Muscle layer of colon (tissue), 2 donors: ENCODE measurements at regions not wholly inside any gene's neighbourhood (a gene's known extent, or its start where the extent isn't known, plus 50 kb on each side); places are given as distances from the start of the nearest gene placed in this dataset.
"Not testable (repeated sequence)": the region's sequence is repeated elsewhere in the genome, so short reads cannot be mapped to it uniquely, and the experiment has no call there.

Experiments
- H3K27ac ChIP-seq: one replicate; pipeline ENCODE4 v1.7.0; 2013; ENCODE audit warnings: low read depth, mild to moderate bottlenecking, low read length, moderate library complexity
- H3K27me3 ChIP-seq, 2 donors: one replicate each; pipeline ENCODE4 v1.7.0; 2013; ENCODE audit warnings: low read length in 2 of 2, mild to moderate bottlenecking in 2 of 2; ENCODE audit not compliant: insufficient read depth in 2 of 2, control insufficient read depth in 1 of 2
- H3K36me3 ChIP-seq: one replicate; pipeline ENCODE4 v1.7.0; 2013; ENCODE audit warnings: mild to moderate bottlenecking, low read length; ENCODE audit not compliant: insufficient read depth
- H3K4me1 ChIP-seq: one replicate; pipeline ENCODE4 v1.7.0; 2013; ENCODE audit warnings: mild to moderate bottlenecking, low read length; ENCODE audit not compliant: insufficient read depth
- H3K4me3 ChIP-seq, 2 donors: one replicate each; pipeline ENCODE4 v1.7.0; 2013; ENCODE audit warnings: low read length in 2 of 2, low read depth in 1 of 2, mild to moderate bottlenecking in 1 of 2, moderate library complexity in 1 of 2
- H3K9ac ChIP-seq: one replicate; pipeline ENCODE4 v1.7.0; 2013; ENCODE audit warnings: low read length
- H3K9me3 ChIP-seq: one replicate; pipeline ENCODE4 v1.7.0; 2013; ENCODE audit warnings: mild to moderate bottlenecking, low read length
- donor health status: abdominal sarcoma.
- donor health status: Adenocarcinoma of cecum.

- Histone ChIP-seq H3K9me3 (no peaks in the 10 kb centered on the region), H3K4me1 (no peaks in the 10 kb centered on the region), H3K9ac (no peak overlapping the region), H3K4me3 (no peak overlapping the region), H3K27me3 (no peaks in the 10 kb centered on the region), H3K36me3 (no peaks in the 10 kb centered on the region), H3K27ac (no peak overlapping the region)
Observed at GRCh38 chr18:22734105-22734661, 198.9 kb upstream of the RBBP8 start.

- no peaks in the 10 kb centered on the region for H3K9me3 ChIP-seq
- no peak overlapping the region for H3K4me3 ChIP-seq
- no peak overlapping the region for H3K27ac ChIP-seq
- H3K27me3 ChIP-seq, result no peaks in the 10 kb centered on the region
- H3K36me3 ChIP-seq, result no peaks in the 10 kb centered on the region
- no peak overlapping the region for H3K9ac ChIP-seq
- no peaks in the 10 kb centered on the region for H3K4me1 ChIP-seq
Observed at GRCh38 chr18:22734791-22735627, 198.1 kb upstream of the RBBP8 start.

- no peak overlapping the region for H3K9ac ChIP-seq
- H3K36me3 ChIP-seq, result no peaks in the 10 kb centered on the region
- no peak overlapping the region for H3K4me3 ChIP-seq
- H3K4me1 ChIP-seq, result no peaks in the 10 kb centered on the region
- H3K27me3 ChIP-seq, result no peaks in the 10 kb centered on the region
- no peak overlapping the region for H3K27ac ChIP-seq
- H3K9me3 ChIP-seq, result no peaks in the 10 kb centered on the region
Observed at GRCh38 chr18:22737054-22737453, 196.1 kb upstream of the RBBP8 start.

- Histone ChIP-seq H3K4me3 (no peak overlapping the region), H3K27ac (no peak overlapping the region), H3K36me3 (no peaks in the 10 kb centered on the region), H3K27me3 (no peaks in the 10 kb centered on the region), H3K4me1 (no peaks in the 10 kb centered on the region), H3K9ac (no peak overlapping the region), H3K9me3 (no peaks in the 10 kb centered on the region)
Observed at GRCh38 chr18:22739061-22739642, 194.0 kb upstream of the RBBP8 start.

- Histone ChIP-seq H3K9me3 (no peaks in the 10 kb centered on the region), H3K9ac (no peak overlapping the region), H3K27ac (no peak overlapping the region), H3K27me3 (no peaks in the 10 kb centered on the region), H3K36me3 (no peaks in the 10 kb centered on the region), H3K4me3 (no peak overlapping the region), H3K4me1 (no peaks in the 10 kb centered on the region)
Observed at GRCh38 chr18:22739789-22740188, 193.3 kb upstream of the RBBP8 start.

GRCh38 chr18:22741318-22741717 is 191.8 kb upstream of the RBBP8 start:
- no peaks in the 10 kb centered on the region for H3K9me3 ChIP-seq

GRCh38 chr18:22742409-22742808 is 190.7 kb upstream of the RBBP8 start:
- no peaks in the 10 kb centered on the region for H3K27me3 ChIP-seq
- no peaks in the 10 kb centered on the region for H3K9me3 ChIP-seq
- no peak overlapping the region for H3K4me3 ChIP-seq
- no peaks in the 10 kb centered on the region for H3K36me3 ChIP-seq
- H3K27ac ChIP-seq, result no peak overlapping the region
- no peaks in the 10 kb centered on the region for H3K4me1 ChIP-seq
- no peak overlapping the region for H3K9ac ChIP-seq

More at GRCh38 chr18:22741318-22741717, 191.8 kb upstream of the RBBP8 start:
- Histone ChIP-seq H3K4me1 (no peaks in the 10 kb centered on the region), H3K9ac (no peak overlapping the region), H3K27ac (no peak overlapping the region), H3K4me3 (no peak overlapping the region), H3K27me3 (no peaks in the 10 kb centered on the region), H3K36me3 (no peaks in the 10 kb centered on the region)

- Histone ChIP-seq H3K27ac (no peak overlapping the region), H3K36me3 (no peaks in the 10 kb centered on the region), H3K9ac (no peak overlapping the region), H3K4me1 (no peaks in the 10 kb centered on the region), H3K4me3 (no peak overlapping the region), H3K9me3 (no peaks in the 10 kb centered on the region), H3K27me3 (no peaks in the 10 kb centered on the region)
Observed at GRCh38 chr18:22745966-22746365, 187.2 kb upstream of the RBBP8 start.

GRCh38 chr18:22752014-22752413 is 181.1 kb upstream of the RBBP8 start:
- H3K36me3 ChIP-seq, result no peaks in the 10 kb centered on the region
- H3K9me3 ChIP-seq, result no peaks in the 10 kb centered on the region
- H3K27me3 ChIP-seq, result no peaks in the 10 kb centered on the region
- H3K4me3 ChIP-seq, result no peak overlapping the region
- H3K27ac ChIP-seq, result no peak overlapping the region
- H3K4me1 ChIP-seq, result no peaks in the 10 kb centered on the region
- no peak overlapping the region for H3K9ac ChIP-seq

- Histone ChIP-seq H3K27ac (no peak overlapping the region), H3K9ac (no peak overlapping the region), H3K4me1 (no peaks in the 10 kb centered on the region), H3K27me3 (no peaks in the 10 kb centered on the region), H3K36me3 (no peaks in the 10 kb centered on the region), H3K4me3 (no peak overlapping the region), H3K9me3 (no peaks in the 10 kb centered on the region)
Observed at GRCh38 chr18:22753130-22753831, 179.8 kb upstream of the RBBP8 start.

GRCh38 chr18:22764005-22764404 is 169.1 kb upstream of the RBBP8 start:
- H3K27ac ChIP-seq, H3K27me3 ChIP-seq, H3K9ac ChIP-seq, H3K4me3 ChIP-seq, H3K36me3 ChIP-seq, H3K9me3 ChIP-seq: not testable (repeated sequence)
- H3K4me1 ChIP-seq, result peaks cover 16% of the 10 kb centered on the region
